Stimulated activated CD4-positive, alpha-beta T cell treated with anti-CD3 and anti-CD28 coated beads, Interleukin-4, amount 100 ng/mL, for 1 hour (primary cell): ENCODE measurements at regions not wholly inside any gene's neighbourhood (a gene's known extent, or its start where the extent isn't known, plus 50 kb on each side); places are given as distances from the start of the nearest gene placed in this dataset.

Experiments used
- DNase-seq: peaks from one replicate; pipeline ENCODE4 v3.0.0-alpha.2; 2020

DNA sequence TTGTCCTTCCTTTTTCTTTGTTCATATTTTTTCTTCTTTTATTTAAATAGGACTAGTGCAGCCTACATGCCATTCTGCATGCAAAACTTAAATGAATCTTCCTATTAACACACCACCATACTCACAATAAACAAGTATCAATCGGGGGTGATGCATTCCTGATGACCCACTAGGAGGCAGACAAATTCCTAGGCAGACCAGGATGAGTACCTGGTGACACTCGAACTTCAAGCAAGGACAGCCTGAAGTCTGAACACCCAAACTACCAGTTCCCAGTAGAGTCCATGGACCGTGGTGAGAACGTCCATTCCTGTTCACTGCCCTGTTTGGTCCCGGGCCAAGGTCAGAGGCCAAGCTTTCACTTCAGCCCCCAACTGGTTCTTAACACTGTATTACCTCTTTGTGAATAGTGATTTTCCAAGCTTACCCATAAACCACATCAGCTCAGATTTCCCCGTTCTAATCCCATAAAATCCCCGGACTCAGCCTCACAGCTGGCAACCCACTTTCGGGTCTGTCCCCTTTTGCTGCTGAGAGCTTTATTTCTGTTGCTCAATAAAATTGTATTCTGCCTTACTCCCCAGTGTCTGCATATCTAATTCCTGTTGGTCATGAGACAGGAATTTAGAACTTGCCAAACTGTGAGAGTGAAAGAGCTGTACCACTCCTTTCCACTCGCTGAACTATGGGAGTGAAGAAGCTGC is 1286.6 kb downstream of the FSTL5 start:
- DNase-seq, result no peak

DNA sequence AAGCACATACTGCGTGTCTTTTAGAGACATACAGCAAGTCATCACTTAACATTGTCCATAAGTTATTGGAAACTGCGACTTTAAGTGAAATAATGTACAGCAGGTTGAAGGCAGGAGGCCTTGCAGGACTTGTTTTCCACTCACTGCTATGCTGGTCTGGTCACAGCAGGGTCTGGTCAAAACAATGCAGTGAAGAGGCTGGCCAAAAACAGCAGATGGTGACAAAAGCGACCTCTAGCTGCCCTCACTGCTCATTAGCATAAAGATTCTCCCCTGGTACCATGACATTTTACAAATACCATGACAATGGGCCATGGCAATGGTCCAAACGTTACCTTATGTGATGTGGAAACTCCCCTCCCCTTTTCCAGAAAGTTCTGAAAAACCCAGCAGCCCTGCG is 1283.6 kb downstream of the FSTL5 start:
- DNase-seq, result no peak

DNA sequence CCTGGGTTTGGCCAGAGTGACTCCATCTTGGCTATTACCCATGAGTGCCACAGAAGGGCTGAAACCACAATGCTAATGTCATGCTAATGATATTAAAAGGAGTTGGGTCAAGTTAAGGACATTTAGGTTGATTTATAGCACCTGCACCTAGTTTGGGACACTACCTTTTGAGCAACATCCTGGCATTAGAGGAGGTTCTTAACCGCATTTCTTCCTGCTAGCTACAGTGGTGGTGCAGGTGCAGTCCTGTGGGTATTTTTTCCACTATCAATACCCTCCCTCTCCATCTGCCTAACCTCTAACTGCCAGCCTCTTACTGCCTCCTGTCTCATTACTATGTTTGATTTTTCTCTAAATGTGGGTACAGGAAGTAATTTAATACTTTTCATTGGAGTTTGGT is 1276.1 kb downstream of the FSTL5 start:
- no peak for DNase-seq

DNA sequence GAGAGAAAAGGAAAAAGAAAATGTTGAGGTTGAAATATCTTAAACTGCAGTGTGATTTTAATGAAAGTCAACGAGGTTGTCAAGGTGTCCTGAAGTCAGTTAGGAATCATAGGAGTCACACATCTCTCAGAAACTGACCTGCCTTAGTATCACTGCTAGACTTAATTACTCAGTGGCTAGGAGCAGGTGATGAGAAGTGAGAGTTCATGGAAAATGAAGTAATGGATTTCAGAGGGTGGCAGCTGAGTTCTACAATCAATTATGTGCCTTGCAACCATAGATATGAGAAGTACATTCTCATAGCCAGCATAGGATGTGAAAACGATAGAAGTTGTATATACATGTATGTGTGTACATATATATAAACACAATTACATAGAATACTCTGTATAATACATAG is 1269.7 kb downstream of the FSTL5 start:
- DNase-seq, result no peak

DNA sequence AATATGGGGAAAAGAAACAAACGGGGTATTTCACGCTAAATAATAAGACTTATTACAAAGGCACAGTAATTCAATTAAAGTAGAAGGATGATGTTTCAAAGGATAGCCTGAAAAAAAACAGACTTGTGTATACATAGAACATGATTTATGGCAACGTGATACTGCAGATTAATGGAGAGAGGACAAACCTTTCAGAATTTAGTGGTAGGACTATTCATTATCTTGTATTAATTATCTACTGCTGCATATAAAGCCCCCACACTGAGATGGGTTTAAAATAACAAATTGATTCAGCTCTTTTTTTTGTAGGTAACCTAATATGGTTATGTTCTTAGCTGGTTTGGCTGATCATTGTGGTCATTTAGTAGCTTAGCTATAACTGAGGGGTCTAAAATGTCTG is 1269.0 kb downstream of the FSTL5 start:
- DNase-seq, result no peak

DNA sequence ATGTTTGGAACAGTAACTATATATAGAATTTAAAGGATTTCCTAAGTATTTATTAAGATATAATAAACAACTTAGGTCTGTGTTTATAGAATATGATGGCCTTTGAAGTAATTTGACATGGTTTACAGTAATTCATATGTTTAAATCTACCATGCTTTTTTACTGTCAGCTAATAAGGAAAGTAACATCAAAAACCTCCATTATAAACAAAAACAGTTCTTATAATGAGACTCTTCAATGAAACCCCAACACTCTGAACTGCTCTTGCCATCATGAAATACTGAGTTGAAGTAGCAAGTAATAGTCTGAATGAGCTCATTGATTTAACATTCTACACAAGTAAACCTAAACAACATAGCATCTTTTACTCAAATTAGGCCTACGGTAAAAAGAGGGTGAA is 1236.5 kb downstream of the FSTL5 start:
- no peak for DNase-seq

DNA sequence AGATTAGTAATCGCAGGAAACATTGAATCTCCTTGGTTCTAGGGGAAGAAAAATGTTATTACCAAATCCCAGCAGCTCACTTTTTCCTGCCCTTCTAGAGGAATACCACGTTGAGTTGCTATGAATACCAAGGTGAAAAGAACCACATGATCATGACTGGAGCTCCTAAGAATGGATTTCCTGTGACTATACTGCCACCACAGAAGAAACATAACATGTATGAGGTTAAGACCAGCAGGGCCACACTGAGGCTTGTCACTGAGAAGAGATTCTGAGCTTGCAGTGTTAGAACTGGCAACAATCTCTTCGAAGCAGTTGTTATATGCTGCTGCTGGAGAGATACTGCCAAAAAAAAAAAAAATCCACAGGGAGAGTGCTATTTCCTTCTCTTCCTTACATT is 1235.3 kb downstream of the FSTL5 start:
- DNase-seq, result no peak

DNA sequence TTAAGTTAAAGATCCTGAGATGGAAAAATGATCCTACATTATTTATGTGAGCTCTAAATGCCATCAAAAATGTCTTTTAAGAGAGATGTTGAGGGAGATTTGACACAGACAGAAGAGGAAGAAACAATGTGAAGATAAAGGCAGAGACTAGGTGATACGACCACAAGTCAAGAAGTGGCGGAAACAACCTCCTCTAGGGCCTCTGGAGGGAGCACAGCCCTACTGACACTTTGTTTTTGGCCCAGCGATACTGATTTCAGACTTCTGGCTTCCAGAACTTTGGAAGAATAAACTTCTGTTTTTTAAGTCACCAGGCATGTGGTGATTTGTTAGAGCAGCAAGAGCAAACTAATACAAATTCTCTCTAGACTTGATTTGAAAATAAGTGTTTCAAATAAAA is 1216.1 kb downstream of the FSTL5 start:
- no peak for DNase-seq

DNA sequence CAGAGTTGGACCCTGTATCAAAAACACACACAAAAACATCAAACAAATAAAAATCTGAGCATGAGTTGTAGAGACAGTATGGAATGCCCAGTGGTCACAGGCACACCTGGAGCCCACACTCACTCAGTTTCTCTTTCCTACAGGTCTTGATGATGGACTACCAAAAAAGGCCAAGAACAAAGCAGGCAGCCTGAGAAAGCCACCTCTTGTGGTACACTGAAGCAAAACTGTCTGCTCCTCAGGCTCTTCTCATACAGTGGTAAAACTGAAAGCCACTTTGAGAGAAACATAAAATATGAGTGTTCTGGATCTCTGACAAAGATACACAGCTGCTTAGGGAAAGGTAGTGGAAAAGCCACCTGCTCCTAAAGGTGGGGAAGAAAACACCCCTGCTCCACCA is 1206.9 kb downstream of the FSTL5 start:
- DNase-seq, result no peak

DNA sequence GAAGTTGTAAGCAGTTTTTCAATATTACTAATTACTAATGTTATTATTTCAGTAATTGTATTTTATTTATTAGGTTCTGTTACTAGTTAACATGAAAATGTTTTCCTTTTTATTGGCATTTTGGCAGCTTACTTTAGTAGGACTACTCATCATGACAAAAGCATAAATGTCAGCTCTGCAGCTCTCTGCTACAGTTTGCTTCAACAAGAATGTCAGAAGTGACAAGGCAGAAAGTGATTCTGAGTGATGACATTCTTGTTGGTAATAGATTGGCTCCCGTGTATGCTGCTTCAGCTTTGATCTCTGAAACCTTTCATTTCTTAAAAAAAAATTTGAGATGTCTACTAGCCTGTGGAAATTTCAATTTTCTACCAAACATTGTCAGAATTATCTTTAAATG is 1193.9 kb downstream of the FSTL5 start:
- no peak for DNase-seq

DNA sequence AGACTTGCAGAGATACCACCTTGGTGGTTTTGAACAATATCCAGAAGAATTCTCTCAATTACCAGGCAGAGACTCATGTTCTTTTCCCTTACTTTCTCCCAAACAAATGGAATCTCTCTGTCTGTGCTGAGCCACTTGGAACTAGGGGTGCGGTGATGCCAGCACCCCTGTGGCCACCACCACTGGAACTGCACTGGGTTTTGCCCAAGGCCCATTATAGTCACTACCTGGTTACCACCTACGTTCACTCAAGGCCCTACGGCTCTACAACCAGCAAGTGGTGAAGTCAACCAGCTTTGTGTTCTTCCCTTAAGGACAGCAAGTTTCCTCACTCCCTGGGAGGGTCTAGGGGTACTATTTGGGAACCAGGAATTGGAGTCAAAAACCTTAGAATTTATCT is 1183.7 kb downstream of the FSTL5 start:
- no peak for DNase-seq

DNA sequence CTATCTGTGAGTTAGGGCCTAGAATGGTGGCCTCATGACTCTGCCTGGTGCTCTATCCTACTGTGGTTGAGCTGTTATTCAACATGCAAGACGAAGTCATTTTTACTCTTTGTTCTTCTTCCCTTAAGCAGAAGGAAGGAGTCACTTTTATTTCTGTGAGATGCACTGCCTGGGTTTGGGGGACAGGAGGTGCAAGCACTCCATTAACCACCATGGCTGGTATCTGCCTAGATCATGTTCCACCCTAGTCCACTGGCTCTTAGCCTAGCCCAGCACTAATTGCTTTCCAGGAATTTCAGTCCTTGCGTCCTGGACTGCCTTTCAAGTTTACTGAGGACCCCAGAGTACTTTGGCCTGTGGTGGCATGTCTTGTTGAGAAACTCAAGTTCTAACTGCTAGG is 1182.7 kb downstream of the FSTL5 start:
- DNase-seq, result no peak

DNA sequence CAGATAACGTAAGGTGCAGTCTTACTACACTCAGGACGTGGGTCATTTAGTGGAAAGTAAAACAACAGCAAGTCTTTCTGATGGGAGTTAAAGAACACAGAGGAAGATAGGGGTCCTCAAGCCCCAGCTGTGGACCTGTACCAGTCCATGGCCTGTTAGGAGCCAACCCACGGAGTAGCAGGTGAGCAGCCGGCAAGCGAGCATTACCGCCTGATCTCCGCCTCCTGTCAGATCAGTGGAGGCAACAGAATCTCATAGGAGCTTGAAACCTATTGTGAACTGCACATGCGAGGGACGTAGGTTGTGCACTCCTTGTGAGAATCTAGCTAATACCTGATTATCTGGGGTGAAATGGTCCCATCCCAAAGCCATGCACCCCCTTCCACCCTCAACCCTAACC is 1180.8 kb downstream of the FSTL5 start:
- no peak for DNase-seq

DNA sequence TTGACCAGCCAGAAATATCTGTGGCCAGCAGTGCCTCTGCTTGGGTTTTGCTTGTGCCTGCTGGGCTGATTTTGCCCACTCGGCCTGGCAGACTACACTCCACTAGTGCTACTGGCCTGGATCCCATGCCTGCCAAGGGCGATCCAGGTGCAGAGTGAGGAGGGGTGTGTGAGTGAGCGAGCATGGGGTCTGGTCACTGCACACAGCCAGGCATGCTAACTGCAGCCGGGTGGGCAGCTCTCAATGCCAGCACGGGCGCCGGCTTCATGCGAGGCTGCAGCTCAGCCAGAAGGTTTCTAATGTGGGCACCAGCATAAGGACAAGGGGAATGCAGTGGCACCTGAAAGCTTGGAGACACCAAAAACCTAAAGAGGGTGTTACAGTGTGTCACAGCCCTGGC is 1161.4 kb downstream of the FSTL5 start:
- no peak for DNase-seq

DNA sequence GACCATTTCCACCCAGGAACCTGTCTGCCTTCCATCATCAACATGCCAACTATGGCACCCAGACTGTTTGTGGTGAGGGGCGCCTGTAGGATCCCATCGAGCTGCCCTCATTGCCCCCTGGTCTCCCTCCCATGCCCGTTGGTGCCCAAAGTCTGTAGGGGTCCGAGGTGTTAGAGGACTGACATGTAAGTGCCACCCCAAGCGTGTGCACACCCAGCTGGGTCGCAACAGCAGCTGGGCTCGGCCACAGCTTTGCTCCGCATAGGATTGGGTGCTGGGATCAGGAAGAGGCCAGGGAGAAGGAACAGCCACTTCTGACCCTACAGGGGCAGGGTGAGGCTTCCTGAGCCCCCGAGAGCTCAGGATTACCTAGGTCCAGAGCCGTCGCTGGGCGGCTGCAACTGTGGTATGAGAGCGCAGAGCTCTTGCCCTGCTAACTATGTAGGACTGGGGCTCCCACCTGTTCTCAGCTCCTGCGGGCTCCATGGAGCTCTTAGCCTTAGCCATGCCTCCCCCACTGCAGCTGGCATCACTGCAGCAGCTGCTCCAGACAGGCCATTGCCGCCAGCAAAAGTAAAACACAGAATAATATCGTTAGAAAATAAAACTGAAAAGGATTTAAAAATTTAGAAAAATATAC is 1160.3 kb downstream of the FSTL5 start:
- DNase-seq, result no peak

DNA sequence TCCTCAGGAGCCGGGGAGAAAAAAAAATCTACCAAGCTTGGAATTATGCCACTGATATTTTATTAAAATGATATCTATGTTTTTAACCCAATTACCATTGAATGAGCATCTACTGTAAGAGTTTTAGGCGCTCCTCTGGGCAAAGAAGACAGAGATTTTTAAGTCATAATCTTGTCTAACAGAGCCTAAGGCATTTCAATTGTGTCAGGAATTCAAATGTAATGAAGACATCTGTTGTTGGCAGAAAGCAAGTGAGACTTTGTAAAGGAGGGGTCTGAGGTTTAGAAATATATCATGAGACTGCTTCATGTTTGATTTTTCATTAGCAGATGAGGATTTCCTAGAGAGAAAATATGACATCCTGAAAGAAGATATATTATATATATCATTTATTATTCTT is 1158.1 kb downstream of the FSTL5 start:
- DNase-seq, result no peak

DNA sequence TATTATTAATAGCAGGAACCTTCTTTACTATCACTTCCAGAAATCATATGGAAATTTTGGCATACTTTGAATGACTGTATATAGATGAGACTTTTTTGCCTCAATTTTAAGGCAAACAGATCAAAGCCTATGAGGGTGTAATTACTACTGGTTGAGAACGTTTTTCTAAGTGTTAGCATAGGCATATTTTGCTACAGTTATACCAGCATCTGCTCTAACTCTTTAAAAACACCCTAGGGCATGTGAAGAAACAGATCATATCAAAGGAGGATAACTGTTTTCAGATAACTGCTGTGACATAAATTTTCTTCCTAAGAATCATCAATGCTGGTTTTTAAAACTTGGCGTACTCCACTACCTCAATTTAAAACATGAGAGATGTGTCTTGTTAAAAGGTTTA is 1155.3 kb downstream of the FSTL5 start:
- DNase-seq, result no peak

DNA sequence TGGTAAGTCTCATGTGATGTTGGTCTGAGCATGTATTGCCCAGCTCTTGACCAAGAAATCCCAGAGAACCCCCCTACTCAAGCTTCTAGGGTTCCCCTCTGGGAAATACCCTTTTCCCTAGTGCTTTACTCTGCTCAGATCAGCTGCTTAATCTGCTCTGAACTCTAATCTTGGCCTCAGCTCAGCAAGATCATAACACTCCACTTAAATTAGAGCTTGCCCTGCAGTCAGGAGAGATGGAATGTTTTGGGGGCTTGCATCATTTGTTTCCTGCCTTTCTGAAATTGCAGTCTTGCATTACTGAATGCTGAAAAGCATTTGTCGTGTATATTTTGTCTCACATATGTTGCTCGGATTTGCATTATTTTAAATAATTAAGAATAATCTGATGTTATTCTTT is 1153.6 kb downstream of the FSTL5 start:
- DNase-seq, result no peak
